ENCODE measurements at regions not wholly inside any gene's neighbourhood (a gene's known extent, or its start where the extent isn't known, plus 50 kb on each side); places are given as distances from the start of the nearest gene placed in this dataset.

DNA sequence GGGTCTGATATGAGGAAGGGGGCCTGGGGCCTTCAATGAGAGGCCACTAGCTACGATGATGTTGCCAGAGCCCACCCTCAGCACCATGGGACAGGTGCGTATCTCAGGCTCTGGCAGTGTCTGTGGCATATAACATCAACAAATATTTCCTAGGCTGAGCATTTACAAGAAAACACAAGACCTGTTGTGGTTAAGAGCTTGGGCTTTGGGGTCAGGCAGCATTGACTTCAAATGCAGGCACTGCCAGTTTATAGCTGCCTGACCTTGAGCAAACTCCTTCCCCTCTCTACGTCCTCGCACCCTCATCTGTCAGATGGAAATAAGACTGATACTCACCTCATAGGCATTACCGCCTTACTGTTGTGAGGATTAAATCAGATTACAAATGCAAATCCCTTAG, 156.0 kb downstream of the KATNAL1 start:
- no peak for DNase-seq (ENCODE audit: low read depth)

DNA sequence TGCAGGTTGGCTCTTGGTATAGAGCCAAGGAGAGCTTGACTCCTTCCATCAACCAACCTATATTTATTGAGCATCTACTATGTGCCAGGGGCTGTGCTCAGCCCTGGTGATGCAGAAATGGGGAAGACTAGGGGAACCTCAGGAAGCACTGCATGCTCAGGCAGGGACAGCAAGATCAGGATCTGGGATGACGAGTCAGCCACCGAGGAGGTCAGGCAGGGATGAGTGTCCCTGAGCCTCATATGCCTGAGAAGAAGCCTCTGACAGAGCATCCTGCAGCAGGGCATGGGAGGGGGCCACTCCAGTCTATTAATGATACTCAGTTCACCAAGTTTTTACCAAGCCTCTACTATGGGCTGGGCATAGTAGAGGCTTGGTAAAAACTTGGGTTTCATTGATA, 158.1 kb downstream of the KATNAL1 start:
- DNase-seq (ENCODE audit: low read depth): no peak

DNA sequence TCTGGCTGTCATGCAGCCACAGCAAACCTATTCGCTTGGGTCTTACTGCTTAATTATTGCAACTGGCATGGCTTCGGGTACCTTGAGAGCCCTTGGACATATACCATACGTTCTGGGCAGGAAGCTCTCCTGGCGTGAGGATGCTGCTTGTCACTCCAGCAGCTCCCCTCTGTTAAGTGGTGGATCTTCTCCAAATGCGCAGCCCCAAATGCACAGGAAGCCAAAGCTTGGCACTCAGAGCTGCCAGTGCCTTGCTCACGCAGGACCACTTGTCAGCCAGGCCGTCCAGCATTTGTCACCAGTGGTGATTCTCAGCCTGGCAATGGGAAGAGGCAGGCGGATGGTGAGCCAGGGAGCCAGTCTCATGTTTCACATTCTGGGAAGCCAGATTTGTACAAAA, 158.6 kb downstream of the KATNAL1 start:
- no peak for DNase-seq (ENCODE audit: low read depth)

DNA sequence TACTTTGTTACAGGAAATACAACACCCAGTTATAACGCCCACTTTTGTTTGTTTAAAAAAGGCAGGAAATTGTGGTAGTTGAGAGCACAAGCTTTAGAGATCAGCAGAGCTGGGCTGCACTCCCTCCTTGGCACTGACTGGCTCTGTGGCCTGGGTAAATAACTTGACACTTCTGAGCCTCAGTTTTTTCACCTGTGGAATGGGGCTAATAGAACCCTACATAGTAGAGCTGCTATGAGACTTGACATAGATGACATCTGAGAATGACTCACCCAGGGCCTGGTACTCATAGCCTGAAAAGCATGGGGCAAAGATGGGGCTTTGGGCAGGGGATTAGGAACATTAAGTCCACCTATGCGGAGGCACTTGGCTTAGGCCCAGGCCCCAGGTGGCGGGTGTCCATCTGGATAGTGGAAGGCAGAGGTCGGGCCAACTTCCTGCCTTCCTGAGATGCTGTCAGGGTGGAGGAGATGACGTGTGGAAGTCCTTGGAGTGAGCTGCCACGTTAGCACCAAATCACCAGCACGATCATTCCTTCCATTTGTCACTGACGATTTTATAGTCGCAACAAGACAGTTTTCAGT, 159.1 kb downstream of the KATNAL1 start:
- no peak for DNase-seq (ENCODE audit: low read depth)

DNA sequence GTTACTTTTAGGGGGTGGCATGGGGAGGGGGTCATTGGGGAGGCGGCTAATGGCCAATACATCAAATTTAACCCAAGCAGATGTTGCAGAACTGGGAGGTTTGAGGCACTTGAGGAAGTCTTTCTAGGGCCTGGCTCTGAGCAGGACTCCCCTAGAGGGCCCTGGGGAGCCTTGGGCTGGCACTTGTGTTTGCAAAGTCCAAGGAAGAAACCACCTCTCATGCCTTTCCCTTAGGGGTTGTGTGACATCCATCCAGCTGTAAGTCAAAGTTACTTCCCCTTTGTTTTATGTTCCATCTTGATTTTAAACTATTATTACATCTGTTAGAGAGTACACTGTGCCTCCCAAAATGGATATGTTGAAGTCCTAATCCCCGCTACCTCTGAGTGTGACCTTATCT, 159.9 kb downstream of the KATNAL1 start:
- no peak for DNase-seq (ENCODE audit: low read depth)

DNA sequence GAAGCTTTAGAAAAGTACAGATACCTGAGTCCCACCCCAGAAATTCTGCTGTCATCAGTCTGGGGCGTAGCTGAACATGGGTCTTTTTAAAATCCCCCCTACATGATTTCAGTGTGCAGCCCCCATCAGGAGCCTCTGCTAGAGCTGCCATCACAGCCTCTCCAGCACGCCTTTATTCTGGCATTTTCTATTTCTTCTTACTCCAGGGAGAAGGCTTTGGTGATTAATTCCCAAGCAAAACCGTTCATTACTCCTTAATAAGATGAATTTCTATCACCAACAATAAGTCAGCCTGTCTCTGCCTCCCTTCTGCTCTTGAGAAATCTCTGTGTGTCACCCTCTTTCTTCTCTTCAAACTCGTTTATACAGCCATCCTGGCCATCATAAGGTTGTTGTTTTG, 160.3 kb downstream of the KATNAL1 start:
- DNase-seq (ENCODE audit: low read depth): no peak

DNA sequence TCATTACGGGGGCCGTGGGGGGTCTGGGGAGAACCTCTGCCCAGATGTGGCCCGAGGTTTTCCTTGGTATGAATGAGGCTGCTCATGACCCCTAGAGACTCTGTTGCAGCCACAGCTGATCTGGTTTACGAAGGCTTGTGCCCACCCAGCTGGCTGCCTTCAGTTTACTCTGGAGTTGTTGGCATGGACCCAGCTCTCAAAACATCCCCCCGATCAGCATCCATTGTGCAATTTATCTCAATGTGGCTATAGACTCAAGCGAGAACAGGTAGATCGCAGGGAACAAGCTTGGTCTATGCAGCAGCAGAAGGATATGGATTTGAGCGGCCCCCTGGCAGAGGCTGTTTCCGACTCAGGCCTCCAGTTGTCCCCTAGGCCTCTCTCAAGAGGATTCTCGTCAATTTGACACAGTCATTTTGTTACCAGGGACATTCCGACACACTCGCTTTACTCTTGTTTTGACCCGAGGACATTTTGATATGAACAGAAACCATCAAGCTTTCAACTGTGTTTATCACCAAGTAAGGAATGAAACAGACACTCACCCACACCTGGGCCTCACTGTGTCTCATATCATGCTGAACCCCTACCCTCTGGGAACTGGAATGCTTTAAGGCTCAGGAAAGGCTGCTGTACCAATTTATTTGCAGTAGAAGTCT, 161.5 kb downstream of the KATNAL1 start:
- DNase-seq (ENCODE audit: low read depth): no peak

DNA sequence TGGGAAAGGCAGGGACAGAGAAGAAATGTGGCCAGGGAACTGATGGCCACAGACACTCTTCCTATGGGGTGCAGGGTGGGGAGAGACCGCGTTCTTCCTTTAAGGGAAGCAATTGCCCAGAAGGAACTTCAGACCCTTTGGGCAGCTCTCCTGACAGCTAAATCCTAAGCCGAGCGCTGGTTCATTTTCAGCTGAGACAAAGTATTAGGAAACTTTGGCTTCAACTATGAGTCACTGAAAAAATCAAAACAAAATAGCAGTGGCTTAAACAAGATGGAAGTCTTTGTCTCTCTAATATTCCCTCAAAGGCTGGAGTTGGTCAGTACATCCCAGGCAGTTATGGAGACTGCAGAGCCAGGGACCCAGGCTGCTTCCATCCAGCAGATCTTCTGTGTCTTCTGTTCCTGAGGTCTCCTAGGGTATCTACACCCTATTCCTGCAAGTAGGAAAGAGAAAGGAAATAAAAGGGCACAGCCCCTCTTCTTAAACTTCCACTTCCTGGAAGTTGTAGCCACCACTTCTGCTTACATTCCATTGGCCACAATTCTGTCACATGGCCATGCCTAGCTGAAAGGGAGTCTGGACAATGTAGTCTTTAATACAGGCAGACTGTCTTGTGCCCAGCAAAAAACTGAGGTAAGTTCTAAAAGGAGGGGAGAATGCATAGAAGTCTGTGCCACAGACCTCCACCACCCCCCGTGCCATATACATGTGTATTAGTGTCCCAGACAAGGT, 163.5 kb downstream of the KATNAL1 start:
- no peak for DNase-seq (ENCODE audit: low read depth)

DNA sequence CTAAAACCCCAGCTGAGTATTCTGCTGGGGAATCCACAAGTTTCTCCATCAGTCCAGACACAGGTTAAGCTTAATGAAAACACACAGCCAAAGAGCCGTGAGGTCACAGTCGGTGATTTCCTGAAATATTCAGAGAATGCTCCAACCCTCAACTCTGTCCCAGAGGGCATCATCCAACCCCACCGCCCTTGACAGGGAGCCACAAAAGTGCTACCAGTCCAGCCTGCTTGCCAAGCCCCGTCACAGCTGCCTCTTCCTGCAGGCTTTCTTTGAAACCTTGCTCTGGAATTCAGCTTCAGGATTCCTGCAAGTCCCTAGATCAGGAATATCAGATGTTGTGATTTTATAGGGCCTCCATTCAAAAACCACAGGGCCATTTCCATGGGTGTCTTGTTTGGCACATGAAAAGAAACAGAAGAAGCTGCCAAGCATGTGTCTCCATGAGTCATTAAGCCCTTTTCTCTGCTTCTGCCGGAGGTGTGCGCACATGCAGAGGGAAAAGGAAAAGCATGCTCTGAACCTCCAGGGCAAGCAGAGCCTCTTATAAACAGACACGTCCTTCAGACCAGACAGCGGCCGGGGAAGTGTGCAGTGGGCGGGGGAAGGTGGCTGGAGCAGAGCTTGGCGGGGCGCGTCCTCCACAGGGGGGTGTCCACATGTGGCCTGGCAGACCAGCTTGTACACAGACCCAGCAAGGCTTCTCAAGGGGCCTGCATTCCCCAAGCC, 164.7 kb downstream of the KATNAL1 start:
- no peak for DNase-seq (ENCODE audit: low read depth)

DNA sequence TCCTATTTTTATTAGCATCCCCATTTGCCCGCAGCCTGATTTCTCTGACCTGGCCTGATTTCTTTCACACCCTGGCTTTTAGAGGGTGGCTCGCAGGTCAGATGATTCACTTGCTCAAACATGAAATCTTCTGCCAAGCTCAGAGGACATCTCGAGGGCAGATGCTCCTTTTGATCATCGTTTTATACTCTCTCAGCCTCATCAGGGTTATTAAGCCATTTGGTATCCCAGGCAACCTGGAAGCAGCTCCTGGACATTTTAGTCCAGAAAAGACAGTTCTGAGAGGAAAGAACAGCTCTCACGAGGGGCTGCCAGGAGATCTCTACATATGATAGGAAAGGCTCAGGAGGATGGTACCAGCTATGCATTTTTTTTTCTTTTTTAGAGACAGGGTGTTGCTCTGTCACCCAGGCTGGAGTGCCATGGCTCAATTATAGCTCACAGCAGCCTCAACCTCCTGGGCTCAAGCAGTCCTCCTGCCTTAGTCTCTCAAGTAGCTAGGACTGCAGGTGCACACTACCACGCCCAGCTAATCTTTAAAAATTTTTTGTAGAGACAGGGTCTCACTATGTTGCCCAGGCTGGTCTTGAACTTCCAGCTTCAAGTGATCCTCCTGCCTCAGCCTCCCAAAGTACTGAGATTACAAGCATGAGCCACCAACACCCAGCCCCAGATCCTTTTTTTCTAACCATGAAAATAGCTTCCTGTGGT, 165.4 kb downstream of the KATNAL1 start:
- no peak for DNase-seq (ENCODE audit: low read depth)

DNA sequence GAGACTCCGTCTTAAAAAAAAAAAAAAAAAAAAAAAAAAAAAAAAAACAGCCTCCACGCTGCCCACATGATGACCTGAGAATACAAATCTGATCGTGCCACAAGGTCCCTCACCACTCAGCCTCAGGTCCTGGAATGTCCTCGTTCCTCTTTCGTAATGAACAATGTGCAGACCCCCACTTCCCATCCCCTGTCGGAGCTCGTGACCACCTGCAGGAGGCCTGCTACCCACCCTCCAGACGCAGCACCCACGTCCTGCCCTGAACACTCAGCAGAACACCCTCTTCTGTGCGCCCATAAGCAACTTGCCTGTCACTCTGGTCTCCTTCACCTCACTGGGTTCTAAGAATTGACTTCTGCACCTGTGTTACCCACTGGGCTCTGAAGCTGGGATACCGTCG, 166.4 kb downstream of the KATNAL1 start:
- no peak for DNase-seq (ENCODE audit: low read depth)

DNA sequence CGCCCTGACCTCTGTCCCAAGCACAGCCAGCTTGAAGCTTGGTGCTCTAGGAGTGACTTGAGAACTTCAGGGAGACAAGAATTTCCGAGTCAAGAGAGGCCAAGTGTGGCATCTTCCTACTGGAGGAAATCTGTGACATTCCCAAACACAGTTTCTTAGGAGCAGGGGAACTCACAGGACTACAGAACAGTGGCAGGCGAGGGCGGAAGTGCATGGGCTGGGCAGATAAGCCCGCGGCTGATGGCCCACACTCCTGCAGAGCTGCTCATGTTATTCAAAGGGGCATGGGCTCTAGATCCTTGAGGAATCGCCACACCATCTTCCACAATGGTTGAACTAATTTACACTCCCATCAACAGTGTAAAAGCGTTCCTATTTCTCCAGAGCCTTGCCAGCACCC, 168.8 kb downstream of the KATNAL1 start:
- no peak for DNase-seq (ENCODE audit: low read depth)

DNA sequence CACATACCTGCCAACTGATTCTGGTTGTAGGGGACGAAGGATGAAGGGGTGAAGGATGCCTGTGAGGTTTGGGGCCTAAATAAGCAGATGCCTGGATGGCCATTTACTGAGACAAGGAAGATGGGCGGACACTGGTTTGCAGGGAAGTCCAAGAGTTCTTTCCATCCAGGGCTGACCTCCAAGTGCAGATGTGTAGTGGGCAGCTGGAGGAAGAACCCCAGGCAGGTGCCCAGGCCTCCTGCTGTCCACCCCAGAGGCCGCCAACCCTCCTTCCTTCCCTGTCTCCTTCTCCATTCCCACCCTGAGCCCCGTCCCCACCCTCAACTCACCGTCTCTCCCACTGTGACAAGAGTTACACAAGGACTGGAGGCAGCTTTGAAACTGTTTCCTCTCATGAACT, 171.5 kb downstream of the KATNAL1 start:
- no peak for DNase-seq (ENCODE audit: low read depth)

DNA sequence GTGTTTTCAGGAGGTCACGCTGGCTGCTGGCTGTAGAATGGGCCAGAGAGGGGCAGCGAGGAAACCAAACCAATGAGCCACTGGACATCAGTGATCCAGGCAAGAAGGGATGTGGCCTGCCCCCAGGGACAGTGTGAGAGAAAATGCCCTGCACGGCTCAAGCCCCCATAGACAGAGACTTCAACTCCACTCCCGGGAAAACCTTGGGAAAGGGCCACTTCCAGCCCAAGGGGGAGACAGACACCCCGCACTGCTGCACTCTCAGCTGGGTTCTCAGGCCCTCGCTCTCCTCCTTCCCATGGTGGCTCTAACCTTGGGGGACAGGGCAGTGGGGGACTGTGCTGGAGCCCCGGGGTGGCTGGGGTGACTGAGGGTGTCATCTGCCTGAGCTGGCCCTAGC, 172.0 kb downstream of the KATNAL1 start:
- no peak for DNase-seq (ENCODE audit: low read depth)

DNA sequence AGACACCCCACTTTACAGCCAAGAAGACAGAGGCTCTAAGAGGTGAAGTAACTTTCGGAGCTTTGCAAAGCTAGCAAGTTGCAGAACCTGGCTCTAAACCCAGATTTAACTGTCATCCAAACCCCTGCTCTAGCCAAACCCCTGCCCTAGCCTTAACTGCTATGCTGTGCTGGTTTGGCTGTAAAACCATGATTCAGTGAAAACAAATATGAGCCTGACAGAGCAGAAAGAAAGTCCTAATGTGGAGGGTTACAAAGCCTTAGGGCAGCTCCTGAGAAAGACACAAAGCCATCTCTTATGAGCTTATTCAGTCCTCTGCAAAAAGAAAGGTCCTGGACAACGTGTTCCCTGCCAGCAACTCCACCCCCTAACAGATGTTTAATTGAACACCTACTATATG, 172.8 kb downstream of the KATNAL1 start:
- no peak for DNase-seq (ENCODE audit: low read depth)

DNA sequence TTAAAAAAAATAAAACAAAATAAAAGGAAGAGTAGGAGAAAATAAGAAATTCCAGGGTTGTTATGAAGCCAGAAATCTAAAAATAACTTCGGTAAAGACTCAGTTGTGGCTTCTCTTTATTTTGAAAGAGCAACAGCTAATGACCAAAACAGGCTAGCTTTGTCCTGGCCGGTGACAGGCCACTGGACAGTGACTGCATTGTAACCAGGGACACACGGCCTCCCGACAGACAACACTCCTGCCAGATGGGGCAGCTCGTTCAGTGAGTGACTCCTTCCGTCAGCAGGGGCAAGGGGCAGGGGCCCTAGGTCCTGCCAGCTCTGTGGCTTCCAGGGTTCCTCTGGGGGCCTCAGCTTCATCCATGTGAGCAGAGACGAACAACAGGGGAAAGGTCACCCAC, 173.4 kb downstream of the KATNAL1 start:
- DNase-seq (ENCODE audit: low read depth): no peak

DNA sequence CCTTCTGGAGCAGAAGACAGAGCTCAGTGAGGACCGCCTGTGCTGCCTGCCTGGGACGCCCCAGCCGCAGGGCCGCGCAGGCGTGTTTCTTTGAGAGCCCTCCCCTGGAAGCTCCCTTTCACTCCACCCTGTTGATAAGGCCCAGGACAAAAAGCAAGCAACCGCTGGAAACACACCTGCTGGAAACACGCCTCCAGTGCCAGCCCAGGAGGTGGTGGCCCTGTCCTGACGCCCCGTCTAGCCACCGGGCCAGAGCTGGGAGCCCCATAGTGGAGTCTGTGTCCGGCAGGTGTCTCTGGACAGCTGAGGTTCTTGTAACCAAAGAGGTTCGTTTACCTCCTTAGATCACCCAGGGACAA, 173.8 kb downstream of the KATNAL1 start:
- DNase-seq (ENCODE audit: low read depth): no peak

DNA sequence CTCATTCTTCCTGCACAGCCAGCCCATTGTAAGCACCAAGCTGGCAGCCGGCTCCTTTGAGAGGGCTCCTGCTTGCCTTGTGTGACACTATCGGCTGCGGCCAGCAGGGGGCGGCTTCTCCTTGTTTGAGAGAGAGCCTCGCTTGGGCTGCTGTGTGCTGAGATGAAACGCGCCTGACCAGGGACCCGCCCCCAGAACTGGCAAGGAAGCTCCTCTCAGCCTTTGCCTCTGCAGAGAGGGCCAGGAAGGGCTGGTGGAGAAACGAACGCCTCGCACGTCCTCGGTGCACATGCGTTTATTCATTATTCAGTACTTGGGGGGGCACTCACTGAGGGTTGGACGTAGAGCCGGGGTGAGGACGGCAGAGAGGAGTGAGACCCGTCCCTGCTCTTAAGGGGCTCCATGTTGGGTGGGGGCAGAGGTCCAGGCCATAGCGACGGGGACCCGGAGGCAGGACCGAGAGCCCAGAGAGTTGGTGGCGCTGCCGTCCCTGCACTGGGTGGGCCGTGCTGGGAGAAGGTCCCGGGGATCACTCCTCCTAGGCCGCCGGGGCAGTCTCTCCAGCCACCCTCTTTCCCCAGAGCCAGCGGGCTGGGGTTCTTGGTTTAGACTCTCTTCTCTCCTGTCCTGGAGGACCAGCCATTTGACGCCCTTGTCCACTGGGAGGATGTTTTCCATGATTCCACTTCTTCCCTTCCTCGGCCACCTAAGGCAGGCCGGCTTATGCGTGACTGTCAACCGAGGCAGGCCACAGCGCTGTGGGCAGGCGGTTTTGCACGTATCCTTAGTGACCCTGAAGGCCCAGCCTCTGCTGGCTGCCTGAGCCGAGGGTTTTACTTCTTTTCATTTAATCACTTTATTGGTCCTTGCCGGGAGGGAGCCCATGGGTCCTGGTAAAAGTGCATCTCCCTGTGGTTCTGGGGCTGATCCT, 174.5 kb downstream of the KATNAL1 start:
- peak; percentile 89 for DNase-seq (ENCODE audit: low read depth)

DNA sequence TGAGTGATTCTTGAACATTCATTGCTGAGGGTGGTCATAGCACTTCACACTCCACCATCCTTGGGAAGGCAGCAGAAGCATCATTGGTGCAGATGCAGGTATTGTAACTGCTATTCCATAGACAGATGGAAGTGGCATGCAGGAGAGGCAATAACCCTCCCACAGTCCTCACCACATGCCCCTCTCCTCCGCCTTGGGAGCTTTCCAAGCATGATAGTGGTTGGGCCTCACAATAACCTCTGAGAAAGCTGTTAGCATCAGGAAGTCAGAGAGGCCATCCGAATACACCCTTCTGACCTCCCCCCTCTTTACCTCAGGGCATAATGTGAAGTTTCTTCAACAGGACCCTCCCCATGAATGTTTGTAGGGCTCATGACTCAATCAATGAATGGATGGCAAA, 177.9 kb downstream of the KATNAL1 start:
- no peak for DNase-seq (ENCODE audit: low read depth)

DNA sequence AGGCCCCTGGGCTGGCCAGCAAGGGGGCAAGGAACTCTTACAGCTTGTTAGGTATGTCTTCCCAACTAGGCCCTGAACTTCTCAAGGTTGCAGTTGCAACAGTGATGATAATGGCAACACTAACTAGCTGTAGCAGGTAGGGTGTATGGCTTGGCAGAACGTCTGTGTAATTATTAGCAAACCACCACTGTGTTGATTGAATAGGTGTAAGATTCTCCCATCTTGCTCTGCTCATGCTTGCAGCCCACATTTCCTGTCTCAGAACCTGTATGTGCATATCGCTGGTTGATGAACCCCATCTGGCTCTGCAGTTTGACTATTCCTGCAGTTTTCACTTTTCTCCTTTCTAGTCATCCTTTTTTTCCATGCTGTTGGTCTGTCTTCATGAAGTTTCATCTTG, 178.8 kb downstream of the KATNAL1 start:
- no peak for DNase-seq (ENCODE audit: low read depth)

DNA sequence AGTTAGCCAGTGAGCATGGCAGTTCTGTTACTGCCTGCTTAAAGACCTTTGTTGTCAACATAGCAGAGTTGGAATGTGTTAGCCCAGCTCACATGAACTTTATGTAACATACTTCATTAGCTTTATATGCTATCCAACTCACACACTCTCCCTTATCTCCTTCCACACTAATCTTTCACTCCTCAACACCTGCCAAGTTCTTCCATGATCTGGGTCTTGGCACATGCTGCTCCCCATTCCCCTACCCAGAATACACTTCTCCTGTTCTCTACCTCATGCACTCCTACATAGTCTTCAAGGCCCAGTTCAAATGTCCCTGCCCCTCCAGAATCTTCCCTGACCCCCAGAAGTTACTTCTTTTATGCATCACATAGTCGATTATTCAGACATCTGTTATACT, 179.3 kb downstream of the KATNAL1 start:
- no peak for DNase-seq (ENCODE audit: low read depth)

Data from activated T-helper 1 cell treated with Interleukin-2 at 50 U/mL for 16 hours (primary cell).